ENCODE measurements at regions not wholly inside any gene's neighbourhood (a gene's known extent, or its start where the extent isn't known, plus 50 kb on each side); places are given as distances from the start of the nearest gene placed in this dataset.
"Not testable (repeated sequence)": the region's sequence is repeated elsewhere in the genome, so short reads cannot be mapped to it uniquely, and the experiment has no call there.

DNA sequence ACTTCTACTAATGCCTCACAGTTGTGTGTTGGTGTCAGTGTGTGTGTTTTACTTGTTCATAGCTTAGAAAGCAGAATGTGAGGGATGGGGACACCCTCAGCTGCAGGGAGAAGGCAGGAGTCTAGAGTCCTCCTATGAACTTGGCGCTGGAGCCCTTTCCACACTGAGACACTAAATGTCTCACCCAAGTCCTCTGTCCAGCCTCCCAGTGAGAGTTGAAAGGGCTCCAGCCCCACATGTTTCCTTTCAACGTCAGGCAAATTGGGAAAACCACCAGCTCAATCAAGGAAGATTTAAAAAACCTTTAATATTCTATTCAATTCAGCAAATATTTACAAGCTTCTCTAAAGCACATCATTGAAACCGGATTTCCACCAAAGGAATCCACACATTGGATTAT is 167.6 kb upstream of the MSX2 start:
- no peaks in the 10 kb centered on the region for H3K9me3 Mint-ChIP-seq

DNA sequence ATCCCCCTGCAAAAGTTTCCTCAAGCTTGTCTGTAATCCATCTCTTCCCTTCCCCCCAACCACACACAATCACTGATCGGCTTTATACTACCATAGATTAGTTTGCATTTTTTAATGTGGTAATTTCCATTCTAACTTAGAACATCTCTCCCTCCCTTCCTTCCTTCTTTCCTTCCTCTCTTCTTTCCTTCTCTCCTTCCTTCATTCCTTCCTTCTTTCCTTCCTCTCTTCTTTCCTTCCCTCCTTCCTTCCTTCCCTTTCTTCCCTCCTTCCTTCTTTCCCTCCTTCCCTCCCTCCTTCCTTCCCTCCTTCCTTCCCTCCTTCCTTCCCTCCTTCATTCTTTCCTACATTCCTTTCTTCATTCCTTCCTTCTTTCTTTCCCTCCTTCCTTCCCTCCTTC is 166.2 kb upstream of the MSX2 start:
- Mint-ChIP-seq H3K27me3 (peaks cover 3% of the 10 kb centered on the region), H3K9me3 (no peaks in the 10 kb centered on the region), H3K36me3 (ENCODE audit: low read depth) (no peaks in the 10 kb centered on the region), H3K4me1 (ENCODE audit: low read depth) (no peaks in the 10 kb centered on the region), H3K27ac (no peak overlapping the region), H3K4me3 (no peak overlapping the region)

More for the DNA sequence above, 167.6 kb upstream of the MSX2 start:
- H3K27ac Mint-ChIP-seq, result no peak overlapping the region
- H3K27me3 Mint-ChIP-seq, result peaks cover 3% of the 10 kb centered on the region
- H3K4me3 Mint-ChIP-seq, result no peak overlapping the region
- no peaks in the 10 kb centered on the region for H3K36me3 Mint-ChIP-seq (ENCODE audit: low read depth)
- H3K4me1 Mint-ChIP-seq (ENCODE audit: low read depth), result no peaks in the 10 kb centered on the region

- Mint-ChIP-seq H3K4me1 (ENCODE audit: low read depth) (no peaks in the 10 kb centered on the region), H3K9me3 (no peaks in the 10 kb centered on the region), H3K27me3 (peaks cover 7% of the 10 kb centered on the region), H3K4me3 (no peak overlapping the region), H3K36me3 (ENCODE audit: low read depth) (no peaks in the 10 kb centered on the region), H3K27ac (no peak overlapping the region)
Observed at GRCh38 chr5:174559141-174559540, 165.2 kb upstream of the MSX2 start.

DNA sequence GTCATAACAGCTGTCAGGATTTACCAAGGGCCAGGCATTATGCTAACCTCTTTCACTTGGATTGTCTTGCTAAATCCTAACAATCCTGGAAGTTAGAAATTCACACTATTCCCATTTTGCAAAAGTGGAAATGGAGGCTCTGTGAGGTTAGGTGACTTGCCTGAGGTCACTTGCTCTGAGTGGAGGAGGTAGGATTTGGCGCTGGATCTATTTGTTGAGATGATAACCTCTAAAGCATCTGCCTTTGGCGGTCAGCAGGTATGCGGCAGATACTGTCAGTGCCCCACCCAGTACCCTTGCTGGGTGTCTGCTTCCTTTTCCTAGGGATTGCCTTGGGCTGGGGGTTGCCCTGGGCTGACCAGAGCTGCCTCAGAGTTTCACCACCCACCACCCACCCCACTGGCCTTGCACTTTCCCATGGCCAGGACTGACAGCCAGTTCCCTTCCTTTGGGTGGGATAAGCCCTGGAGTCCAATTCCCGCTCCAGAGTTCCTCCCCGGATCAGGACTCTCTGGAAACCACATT is 164.8 kb upstream of the MSX2 start:
- peaks cover 7% of the 10 kb centered on the region for H3K27me3 Mint-ChIP-seq
- H3K27ac Mint-ChIP-seq, result no peak overlapping the region
- H3K9me3 Mint-ChIP-seq, result no peaks in the 10 kb centered on the region
- no peak overlapping the region for H3K4me3 Mint-ChIP-seq
- H3K36me3 Mint-ChIP-seq (ENCODE audit: low read depth), result no peaks in the 10 kb centered on the region
- no peaks in the 10 kb centered on the region for H3K4me1 Mint-ChIP-seq (ENCODE audit: low read depth)

DNA sequence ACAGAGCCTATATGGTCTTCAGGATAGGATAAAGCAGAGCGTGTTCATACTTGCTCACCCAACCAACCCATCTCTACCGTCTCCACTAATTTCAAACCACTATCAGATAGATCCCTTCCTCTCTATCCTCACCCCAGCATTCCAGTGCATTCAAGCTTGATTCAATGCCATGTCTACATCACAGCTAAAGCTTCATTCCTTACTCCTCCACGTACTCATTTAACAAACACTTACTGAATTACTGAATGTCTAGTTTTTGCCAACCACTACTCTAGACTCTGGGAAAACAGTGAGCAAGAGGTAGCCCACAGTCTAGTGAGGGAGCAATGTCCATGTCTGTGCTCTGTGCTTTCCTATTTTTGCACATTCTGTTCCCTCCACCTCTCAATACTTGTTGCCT is 163.5 kb upstream of the MSX2 start:
- H3K4me1 Mint-ChIP-seq (ENCODE audit: low read depth), result no peaks in the 10 kb centered on the region
- H3K9me3 Mint-ChIP-seq, result no peaks in the 10 kb centered on the region
- no peaks in the 10 kb centered on the region for H3K36me3 Mint-ChIP-seq (ENCODE audit: low read depth)

DNA sequence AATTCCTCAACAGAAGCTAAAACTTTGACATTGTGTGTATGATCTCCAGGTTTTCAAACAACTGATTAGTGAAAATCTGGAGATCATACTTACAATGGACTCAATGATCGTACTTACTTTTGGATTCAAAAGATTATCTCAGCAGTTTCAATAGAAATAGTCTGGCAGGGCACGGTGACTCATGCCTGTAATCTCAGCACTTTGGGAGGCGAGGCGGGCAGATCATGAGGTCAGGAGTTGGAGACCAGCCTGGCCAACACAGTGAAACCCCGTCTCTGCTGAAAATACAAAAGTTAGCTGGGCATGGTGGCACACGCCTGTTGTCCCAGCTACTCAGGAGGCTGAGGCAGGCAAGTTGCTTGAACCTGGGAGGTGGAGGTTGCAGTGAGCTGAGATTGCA is 161.3 kb upstream of the MSX2 start:
- not testable (repeated sequence) for H3K4me3 Mint-ChIP-seq; H3K27me3 Mint-ChIP-seq; H3K27ac Mint-ChIP-seq; H3K4me1 Mint-ChIP-seq (ENCODE audit: low read depth); H3K9me3 Mint-ChIP-seq; H3K36me3 Mint-ChIP-seq (ENCODE audit: low read depth)

More for the DNA sequence above, 163.5 kb upstream of the MSX2 start:
- Mint-ChIP-seq H3K4me3 (no peak overlapping the region), H3K27me3 (peaks cover 7% of the 10 kb centered on the region), H3K27ac (no peak overlapping the region)

GRCh38 chr5:174563899-174564298 is 160.5 kb upstream of the MSX2 start:
- no peaks in the 10 kb centered on the region for H3K9me3 Mint-ChIP-seq
- H3K27ac Mint-ChIP-seq, result no peak overlapping the region
- no peaks in the 10 kb centered on the region for H3K4me1 Mint-ChIP-seq (ENCODE audit: low read depth)
- peaks cover 7% of the 10 kb centered on the region for H3K27me3 Mint-ChIP-seq
- no peaks in the 10 kb centered on the region for H3K36me3 Mint-ChIP-seq (ENCODE audit: low read depth)
- no peak overlapping the region for H3K4me3 Mint-ChIP-seq

DNA sequence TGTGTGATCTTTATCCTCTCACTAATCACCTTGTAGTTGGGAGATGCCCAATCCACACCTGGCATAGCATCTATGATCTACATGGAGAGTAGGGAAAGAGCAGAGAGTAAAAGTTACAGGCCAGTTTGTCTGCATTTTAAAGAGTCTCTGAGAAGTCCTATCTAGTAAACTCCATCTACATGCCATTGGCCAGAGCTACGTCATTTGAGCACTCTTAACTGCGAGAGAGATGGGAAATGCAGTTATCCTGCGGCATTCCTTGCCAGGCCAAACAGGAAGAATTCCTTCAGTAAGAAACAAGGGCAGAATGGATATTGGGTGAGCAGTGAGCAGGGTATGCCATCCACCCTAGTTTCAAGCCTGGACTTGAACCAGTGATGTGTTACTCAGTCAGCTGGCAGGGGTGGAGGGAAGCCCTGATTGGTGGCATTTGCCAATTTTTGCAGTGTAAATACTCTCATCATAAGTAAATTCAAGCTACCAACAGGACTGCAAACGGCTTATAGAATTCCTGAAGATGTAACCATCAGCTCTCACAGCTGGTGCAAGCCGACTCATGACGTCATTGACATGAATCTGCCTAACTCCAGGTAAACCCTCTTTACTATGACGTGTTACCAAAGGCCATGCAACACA is 156.8 kb upstream of the MSX2 start:
- H3K4me1 Mint-ChIP-seq (ENCODE audit: low read depth), result no peaks in the 10 kb centered on the region
- peaks cover 11% of the 10 kb centered on the region for H3K27me3 Mint-ChIP-seq
- no peak overlapping the region for H3K27ac Mint-ChIP-seq
- no peaks in the 10 kb centered on the region for H3K9me3 Mint-ChIP-seq
- no peak overlapping the region for H3K4me3 Mint-ChIP-seq
- no peaks in the 10 kb centered on the region for H3K36me3 Mint-ChIP-seq (ENCODE audit: low read depth)

GRCh38 chr5:174570662-174571061 is 153.7 kb upstream of the MSX2 start:
- no peaks in the 10 kb centered on the region for H3K9me3 Mint-ChIP-seq
- peaks cover 16% of the 10 kb centered on the region for H3K27me3 Mint-ChIP-seq
- no peaks in the 10 kb centered on the region for H3K36me3 Mint-ChIP-seq (ENCODE audit: low read depth)
- no peak overlapping the region for H3K4me3 Mint-ChIP-seq
- H3K4me1 Mint-ChIP-seq (ENCODE audit: low read depth), result no peaks in the 10 kb centered on the region
- no peak overlapping the region for H3K27ac Mint-ChIP-seq

GRCh38 chr5:174571662-174572397 is 152.6 kb upstream of the MSX2 start:
- Mint-ChIP-seq H3K36me3 (ENCODE audit: low read depth) (no peaks in the 10 kb centered on the region), H3K27ac (no peak overlapping the region), H3K4me3 (no peak overlapping the region), H3K9me3 (no peaks in the 10 kb centered on the region), H3K27me3 (peaks cover 16% of the 10 kb centered on the region), H3K4me1 (ENCODE audit: low read depth) (no peaks in the 10 kb centered on the region)

DNA sequence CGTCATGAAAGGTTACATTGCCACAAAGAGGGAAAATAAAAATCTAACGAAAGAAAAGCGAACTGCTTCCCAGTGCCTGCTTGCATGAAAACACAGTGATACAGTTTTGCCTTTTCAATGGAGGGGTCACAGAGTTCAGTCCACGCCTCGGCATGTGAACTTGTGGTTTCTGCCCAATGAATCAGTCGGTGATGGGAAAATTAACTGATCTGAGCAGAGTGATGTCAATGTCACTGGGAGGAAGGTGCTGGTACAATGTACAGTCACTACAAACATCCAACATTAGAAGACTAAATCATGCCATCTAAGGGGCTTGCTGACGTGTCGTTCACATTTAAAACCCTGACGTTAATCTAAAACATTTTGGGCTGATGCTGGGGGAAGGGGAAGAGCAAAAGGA is 151.8 kb upstream of the MSX2 start:
- Mint-ChIP-seq H3K4me1 (ENCODE audit: low read depth) (no peaks in the 10 kb centered on the region), H3K27ac (no peak overlapping the region), H3K9me3 (no peaks in the 10 kb centered on the region), H3K36me3 (ENCODE audit: low read depth) (no peaks in the 10 kb centered on the region), H3K27me3 (peaks cover 16% of the 10 kb centered on the region), H3K4me3 (no peak overlapping the region)

GRCh38 chr5:174573221-174573994 is 151.0 kb upstream of the MSX2 start:
- no peaks in the 10 kb centered on the region for H3K4me1 Mint-ChIP-seq (ENCODE audit: low read depth)
- H3K4me3 Mint-ChIP-seq, result no peak overlapping the region
- no peaks in the 10 kb centered on the region for H3K36me3 Mint-ChIP-seq (ENCODE audit: low read depth)
- H3K27me3 Mint-ChIP-seq, result peaks cover 16% of the 10 kb centered on the region
- H3K27ac Mint-ChIP-seq, result no peak overlapping the region
- H3K9me3 Mint-ChIP-seq, result no peaks in the 10 kb centered on the region

- no peak overlapping the region for H3K4me3 Mint-ChIP-seq
- H3K27me3 Mint-ChIP-seq, result peaks cover 16% of the 10 kb centered on the region
- no peaks in the 10 kb centered on the region for H3K4me1 Mint-ChIP-seq (ENCODE audit: low read depth)
- no peaks in the 10 kb centered on the region for H3K9me3 Mint-ChIP-seq
- H3K36me3 Mint-ChIP-seq (ENCODE audit: low read depth), result no peaks in the 10 kb centered on the region
- no peak overlapping the region for H3K27ac Mint-ChIP-seq
Observed at GRCh38 chr5:174575043-174575442, 149.3 kb upstream of the MSX2 start.

DNA sequence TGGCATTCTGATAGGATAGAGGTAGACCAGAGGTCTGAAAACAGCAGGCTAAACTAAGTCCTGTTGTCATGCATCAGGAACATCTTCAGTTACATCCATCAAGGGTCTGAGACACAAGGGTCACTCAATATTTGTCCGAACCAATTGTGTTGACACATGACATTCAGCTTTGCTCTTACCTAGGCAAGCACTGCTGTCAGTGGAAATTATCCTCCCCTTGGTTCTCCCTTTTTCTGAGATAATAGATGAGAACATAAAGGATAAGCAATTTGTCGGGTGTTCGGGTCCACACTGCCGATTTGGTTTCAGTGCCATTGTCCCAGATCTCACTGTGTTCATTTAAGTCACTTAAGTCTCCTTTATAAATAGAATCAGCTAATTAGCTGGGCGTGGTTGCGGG is 148.3 kb upstream of the MSX2 start:
- Mint-ChIP-seq H3K27me3 (peaks cover 16% of the 10 kb centered on the region), H3K27ac (no peak overlapping the region), H3K36me3 (ENCODE audit: low read depth) (no peaks in the 10 kb centered on the region), H3K9me3 (no peaks in the 10 kb centered on the region), H3K4me3 (no peak overlapping the region), H3K4me1 (ENCODE audit: low read depth) (no peaks in the 10 kb centered on the region)

GRCh38 chr5:174581479-174581878 is 142.9 kb upstream of the MSX2 start:
- H3K9me3 Mint-ChIP-seq, result peaks cover 11% of the 10 kb centered on the region
- H3K36me3 Mint-ChIP-seq (ENCODE audit: low read depth), result no peaks in the 10 kb centered on the region
- H3K27ac Mint-ChIP-seq, result no peak overlapping the region
- H3K4me1 Mint-ChIP-seq (ENCODE audit: low read depth), result no peaks in the 10 kb centered on the region
- no peak overlapping the region for H3K4me3 Mint-ChIP-seq
- H3K27me3 Mint-ChIP-seq, result no peaks in the 10 kb centered on the region

All from stimulated activated naive CD8-positive, alpha-beta T cell treated with anti-CD3 and anti-CD28 coated beads, Interleukin-15, Interleukin-2, amounts not matched to agents 100 ng/mL and 50 ng/mL, for 24 hours (primary cell).